Stimulated activated CD4-positive, alpha-beta T cell treated with anti-CD3 and anti-CD28 coated beads, Interleukin-2, amount 100 ng/mL, for 48 hours (primary cell): ENCODE measurements at regions not wholly inside any gene's neighbourhood (a gene's known extent, or its start where the extent isn't known, plus 50 kb on each side); places are given as distances from the start of the nearest gene placed in this dataset.
"Not testable (repeated sequence)": the region's sequence is repeated elsewhere in the genome, so short reads cannot be mapped to it uniquely, and the experiment has no call there.

Experiments
- DNase-seq, 2 donors: peaks; one replicate each; pipeline ENCODE4 v3.0.0-alpha.2; 2020

DNA sequence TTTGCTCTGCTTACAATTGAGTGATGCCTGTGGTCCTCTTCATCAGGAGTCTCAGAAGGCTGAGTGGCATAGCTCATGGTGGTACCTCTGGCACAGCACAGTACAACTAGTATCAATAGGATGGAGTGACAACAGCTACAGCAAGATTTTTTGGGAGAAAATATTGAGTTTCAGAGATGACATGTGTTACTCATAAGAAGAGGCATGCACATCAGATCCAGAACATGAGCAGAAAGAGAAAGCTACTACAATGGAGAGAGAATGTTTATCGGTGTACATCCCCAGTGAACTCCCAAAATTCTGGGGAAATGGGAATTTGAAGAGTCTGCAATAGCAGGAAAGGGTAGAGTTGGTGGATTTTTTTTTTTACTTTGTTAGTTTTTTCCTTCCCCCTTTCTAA, 130.5 kb upstream of the MB21D2 start:
- no peak for DNase-seq

DNA sequence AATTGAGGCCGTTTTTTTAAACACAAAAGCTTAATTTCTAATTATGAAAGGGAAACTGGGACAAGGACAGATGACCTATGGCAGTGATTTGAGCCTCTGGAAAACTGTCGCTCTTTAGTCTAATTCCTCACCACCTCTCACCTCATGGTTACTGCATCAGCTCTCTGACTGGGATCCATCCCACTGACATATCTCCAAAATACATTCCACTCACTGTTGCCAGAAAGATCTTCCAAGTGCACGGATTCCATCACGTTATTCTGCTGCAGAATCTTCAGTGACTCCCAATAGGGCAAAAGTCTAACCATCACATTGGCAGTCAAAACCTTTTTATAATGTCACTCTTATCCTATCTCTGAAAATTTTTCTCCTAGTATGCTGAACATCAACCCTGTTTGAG, 132.3 kb upstream of the MB21D2 start:
- DNase-seq = no peak

- no peak for DNase-seq
Measured at GRCh38 chr3:193051314-193051713, 133.7 kb upstream of the MB21D2 start.

- no peak for DNase-seq
Measured at GRCh38 chr3:193052354-193053045, 134.8 kb upstream of the MB21D2 start.

DNA sequence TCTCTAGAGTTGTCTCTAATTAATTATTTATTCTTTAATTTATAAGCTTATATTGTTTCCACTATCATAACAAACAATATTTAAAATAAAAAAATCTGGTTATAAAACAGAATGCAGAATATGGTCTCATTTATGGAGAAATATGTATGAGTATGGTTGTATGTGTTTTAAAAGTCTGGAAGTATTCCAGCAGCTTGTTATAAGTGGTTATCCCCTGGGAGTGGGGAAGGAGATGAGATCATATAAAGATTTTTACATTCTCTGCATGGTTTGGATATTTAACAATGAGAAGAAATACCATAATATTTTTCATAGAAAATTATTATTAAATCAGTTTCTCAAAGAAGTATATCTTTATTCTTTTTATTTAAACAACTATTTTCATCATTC, 135.4 kb upstream of the MB21D2 start:
- DNase-seq = no peak

- DNase-seq = no peak
Measured at GRCh38 chr3:193055352-193055751, 137.7 kb upstream of the MB21D2 start.

DNA sequence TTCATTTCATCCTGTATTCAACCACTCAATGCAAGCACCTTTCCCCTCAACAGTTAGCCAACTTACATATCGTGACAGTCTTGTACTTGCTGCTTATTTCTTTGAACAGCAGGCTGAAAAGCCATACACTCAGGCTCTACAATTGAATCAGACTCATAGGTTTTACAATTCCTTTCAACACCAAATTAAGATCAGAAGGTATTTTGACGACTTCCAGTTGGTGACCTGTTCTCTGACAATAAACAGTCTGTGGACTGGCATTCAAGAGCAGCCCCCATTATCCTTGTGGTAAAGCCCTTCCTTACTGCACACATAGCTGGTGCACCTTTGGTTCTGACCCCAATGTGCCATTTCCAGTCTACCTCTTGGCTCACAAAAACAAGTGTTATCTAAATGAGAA, 140.0 kb upstream of the MB21D2 start:
- no peak for DNase-seq

DNA sequence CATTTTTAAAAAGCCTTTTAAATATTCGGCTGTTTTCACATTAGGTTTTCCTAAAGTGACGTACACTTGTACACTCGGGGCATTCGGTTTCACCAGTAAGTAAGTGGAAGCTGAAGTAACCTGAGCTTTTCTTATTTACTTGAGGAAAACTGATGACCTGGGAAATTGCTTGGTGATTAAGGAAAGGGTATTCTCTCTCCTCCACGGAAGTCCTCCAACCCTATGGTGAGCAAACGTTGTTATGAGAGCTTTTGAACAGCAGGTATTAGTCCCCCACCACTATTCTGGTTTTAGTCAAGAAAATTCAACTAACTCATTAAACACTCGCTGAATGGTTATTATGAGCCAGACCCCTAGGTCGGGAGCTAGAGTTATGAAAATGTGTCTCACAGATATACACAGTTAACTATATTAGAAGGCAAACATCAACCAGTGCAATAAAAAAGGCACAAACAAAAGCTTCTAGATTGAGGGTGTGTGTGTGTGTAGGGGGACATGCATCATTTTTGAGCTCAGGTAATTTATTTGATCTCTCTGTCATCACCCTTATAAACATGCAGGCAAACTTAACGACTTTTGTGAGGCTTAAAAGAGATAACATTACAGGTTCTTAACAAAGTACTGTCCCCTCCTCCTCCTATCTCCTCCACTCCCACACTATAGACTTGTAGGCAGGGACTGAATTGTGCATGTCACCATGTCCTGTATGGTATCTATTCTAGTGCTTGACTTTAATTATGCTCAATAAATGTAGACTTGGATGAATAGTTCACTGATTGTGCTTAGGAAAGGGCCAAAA, 143.3 kb upstream of the MB21D2 start:
- no peak for DNase-seq

- no peak for DNase-seq
Measured at GRCh38 chr3:193068365-193068764, 150.7 kb upstream of the MB21D2 start.

DNA sequence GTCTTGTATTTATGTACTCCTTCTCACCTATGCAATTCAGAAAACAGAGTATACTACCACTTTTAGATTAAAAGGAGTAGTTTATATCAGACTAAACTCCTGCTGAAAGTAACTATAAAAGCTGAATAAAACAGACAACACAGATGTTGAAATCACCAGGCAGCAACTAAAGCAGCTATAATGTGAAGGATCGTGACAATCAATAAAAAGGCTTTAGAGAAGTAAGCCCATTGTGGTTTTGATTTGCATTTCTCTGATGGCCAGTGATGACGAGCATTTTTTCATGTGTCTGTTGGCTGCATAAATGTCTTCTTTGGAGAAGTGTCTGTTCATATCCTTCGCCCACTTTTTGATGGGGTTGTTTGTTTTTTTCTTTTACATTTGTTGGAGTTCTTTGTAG, 152.1 kb upstream of the MB21D2 start:
- DNase-seq = not testable (repeated sequence)

- no peak for DNase-seq
Measured at GRCh38 chr3:193078996-193079753, 161.5 kb upstream of the MB21D2 start.

- DNase-seq = no peak
Measured at GRCh38 chr3:193080821-193081365, 160.1 kb upstream of the PLAAT1 start.

GRCh38 chr3:193085655-193086054, 155.4 kb upstream of the PLAAT1 start:
- no peak for DNase-seq

DNA sequence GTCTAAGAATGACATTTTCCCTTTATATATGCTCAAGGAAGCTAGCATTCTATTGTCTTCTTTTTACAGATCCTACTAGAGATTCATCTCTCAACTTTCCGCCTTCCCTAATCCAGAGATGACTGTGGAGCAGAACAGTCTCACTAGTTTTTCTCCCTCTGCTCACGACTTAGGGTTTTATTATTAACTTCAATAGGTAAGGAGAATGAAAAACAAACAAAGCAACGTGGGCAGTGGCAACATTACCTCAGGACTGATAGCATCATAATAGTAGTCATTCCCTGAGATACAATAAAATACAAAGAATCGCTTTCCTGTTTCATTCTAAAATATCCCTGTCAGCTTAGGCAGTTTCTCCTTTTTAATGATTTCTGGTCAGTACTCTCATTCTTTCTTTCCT, 154.3 kb upstream of the PLAAT1 start:
- no peak for DNase-seq

DNA sequence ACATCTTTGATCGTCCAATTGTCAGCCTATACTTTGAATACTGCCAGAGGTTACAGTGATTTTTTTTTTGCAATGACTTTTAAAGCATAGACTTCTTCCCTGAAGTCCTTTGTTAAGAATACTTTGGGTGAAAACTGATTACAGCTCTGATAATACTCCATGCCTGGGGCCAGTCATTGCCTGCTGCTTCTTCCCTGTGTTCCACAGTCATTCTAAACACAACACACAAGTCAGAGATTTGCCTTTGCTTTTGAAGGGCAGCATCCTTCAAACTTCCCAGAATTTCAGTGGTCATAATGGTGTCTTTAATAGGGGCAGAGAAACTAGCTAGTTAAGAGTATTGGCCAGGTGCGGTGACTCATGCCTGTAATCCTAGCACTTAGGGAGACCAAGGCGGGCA, 153.7 kb upstream of the PLAAT1 start:
- no peak for DNase-seq

GRCh38 chr3:193095366-193095765, 145.7 kb upstream of the PLAAT1 start:
- no peak for DNase-seq

GRCh38 chr3:193096076-193096475, 144.9 kb upstream of the PLAAT1 start:
- DNase-seq = no peak

DNA sequence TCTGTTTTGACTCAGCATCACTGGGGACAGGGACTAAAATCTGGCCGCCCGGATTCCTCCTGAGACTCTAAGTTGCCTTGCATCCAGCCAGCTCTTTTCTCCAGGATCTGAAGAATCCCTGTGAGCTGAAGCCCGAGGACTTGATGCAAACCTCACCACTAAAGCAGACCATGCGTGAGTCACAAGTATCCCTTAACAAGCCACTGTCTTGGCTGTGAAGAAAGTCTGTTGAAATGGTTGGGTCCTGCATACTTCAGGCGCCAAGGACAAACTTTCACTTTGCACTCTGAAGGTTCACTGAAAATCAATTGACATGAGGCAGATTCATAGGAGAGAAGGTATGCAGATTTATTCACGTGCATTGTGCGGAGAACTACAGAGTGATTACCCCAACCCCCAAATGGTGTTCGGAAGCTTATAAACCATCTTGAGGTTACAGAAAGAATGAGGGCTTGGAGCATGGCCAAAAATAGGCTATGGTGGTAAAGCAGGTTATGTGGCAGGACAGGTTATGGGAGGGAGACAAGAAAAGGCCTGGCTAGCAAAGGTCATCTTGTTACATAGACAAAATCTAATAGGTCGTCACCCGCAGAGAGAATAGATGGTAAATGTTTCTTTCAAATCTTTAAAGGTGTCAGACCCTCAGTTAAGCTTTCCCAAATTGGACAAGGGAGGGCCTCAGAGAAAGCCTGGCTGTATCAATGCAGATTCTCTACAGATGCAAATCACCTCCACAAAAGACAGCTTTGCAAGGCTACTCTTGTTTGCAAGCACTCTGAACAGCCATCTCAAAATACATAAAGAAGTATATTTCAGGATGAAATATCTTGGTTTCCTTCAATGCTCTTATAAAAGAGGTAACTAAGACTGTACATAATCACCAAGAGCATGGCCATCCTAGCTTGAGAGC, 126.3 kb upstream of the PLAAT1 start:
- DNase-seq = no peak

DNA sequence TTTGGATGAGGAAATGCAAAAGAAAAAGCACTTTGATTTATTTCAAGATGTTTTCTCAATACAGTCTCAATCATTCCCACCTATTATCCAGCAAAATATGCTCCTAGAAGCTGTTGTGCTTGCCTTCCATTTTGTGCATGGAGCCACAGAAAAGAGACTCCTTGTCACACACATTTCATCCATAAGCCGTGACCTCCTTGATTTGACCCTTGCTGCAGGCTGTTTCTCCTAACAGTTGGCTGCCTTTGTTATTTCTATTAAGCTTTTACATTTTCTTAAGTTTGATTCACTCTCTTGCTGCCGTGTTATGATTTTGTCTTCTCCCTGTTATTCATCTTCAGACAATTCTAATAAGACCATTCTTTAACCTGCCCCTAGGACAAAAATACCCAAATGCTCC, 124.2 kb upstream of the PLAAT1 start:
- DNase-seq = no peak

GRCh38 chr3:193118907-193119306, 122.1 kb upstream of the PLAAT1 start:
- DNase-seq = no peak

GRCh38 chr3:193119926-193120325, 121.1 kb upstream of the PLAAT1 start:
- no peak for DNase-seq

DNA sequence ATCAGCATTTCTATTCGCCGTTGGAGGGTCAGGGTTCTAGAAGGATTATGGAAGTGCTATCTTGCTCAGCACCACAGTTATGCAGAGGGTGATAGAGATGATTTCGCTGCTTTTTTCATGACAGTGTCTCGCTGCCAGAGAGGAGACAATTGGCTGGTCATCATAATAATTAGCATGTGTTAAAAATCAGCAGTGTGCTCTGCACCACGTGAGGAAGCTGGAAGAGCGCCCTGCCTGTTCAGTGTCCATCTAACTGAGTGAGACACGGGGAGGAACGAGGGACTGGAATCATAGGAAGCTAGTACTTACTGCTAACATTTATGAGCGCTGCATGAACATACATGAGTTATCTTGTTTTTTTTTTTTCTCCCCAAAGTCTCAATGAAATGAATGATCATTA, 116.2 kb upstream of the PLAAT1 start:
- no peak for DNase-seq

DNA sequence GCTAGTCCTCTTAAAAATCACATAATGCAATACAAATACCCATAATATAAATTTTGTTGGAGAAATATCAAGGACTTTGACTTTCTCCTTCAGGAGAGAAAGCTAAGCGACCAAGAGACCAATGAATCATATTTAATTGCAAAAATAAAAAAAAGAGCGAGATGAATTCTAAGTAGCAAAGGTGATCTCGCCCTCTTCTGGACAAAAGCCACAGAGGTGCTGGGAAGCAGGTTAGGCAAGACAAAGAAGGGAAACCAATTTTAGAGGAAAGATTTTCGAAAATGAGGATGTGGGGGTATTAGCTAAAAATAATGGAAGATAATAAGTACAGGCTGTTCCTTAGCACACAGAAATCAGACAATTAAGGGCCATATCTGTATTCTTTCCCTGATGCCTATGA, 111.4 kb upstream of the PLAAT1 start:
- no peak for DNase-seq
